Naive thymus-derived CD4-positive, alpha-beta T cell (primary cell): ENCODE measurements at regions not wholly inside any gene's neighbourhood (a gene's known extent, or its start where the extent isn't known, plus 50 kb on each side); places are given as distances from the start of the nearest gene placed in this dataset.

ENCODE experiments used
- ATAC-seq: fragments of 150-1000 bp; cut with Tn5 transposase; 2 replicates; pipeline ENCODE4 v1.10.0; 2021; ENCODE audit warnings: mild to moderate bottlenecking, moderate library complexity
- CTCF ChIA-PET: fragments of 350-600 bp; sonication (Branson Sonifier 250); formaldehyde crosslinking; loops from one replicate; lab custom pipeline; 2021; ENCODE audit warnings: antibody characterized with exemption; lab: Charles Lee
- POLR2A ChIA-PET: fragments of 350-600 bp; sonication (Branson Sonifier 250); formaldehyde crosslinking; loops from one replicate; lab custom pipeline; 2021; ENCODE audit warnings: antibody characterized with exemption, inconsistent platforms; lab: Charles Lee
- DNase-seq, 9 donors: peaks; one replicate each; pipeline versions ENCODE4 v3.0.0 to v3.0.0-alpha.2; 2020 to 2022; ENCODE audit warnings: mixed read lengths in 1 of 9
- H3K27ac ChIP-seq: one replicate; pipeline ENCODE4 v1.7.0; 2013; ENCODE audit warnings: mild to moderate bottlenecking, low read depth, low read length, moderate library complexity
- H3K27me3 ChIP-seq, 2 donors: one replicate each; pipeline ENCODE4 v1.7.0; 2013; ENCODE audit warnings: low read length in 2 of 2, mild to moderate bottlenecking in 2 of 2, moderate library complexity in 2 of 2; ENCODE audit not compliant: control insufficient read depth in 2 of 2, insufficient read depth in 2 of 2
- H3K36me3 ChIP-seq, 3 experiments: 1 replicate in 2 of 3; 2 replicates in 1 of 3; pipeline ENCODE4 v1.7.0; 2013; ENCODE audit warnings: low read length in 3 of 3, mild to moderate bottlenecking in 3 of 3, moderate library complexity in 1 of 3; ENCODE audit not compliant: insufficient read depth in 3 of 3, control insufficient read depth in 2 of 3
- H3K4me1 ChIP-seq, 2 donors: one replicate each; pipeline ENCODE4 v1.7.0; 2013; ENCODE audit warnings: low read length in 2 of 2, mild to moderate bottlenecking in 2 of 2, moderate library complexity in 1 of 2; ENCODE audit not compliant: control insufficient read depth in 2 of 2, insufficient read depth in 2 of 2
- H3K4me3 ChIP-seq: 2 replicates; pipeline ENCODE4 v1.7.0; 2013; ENCODE audit warnings: mild to moderate bottlenecking, low read length
- H3K9me3 ChIP-seq, 3 experiments: 1 replicate in 2 of 3; 2 replicates in 1 of 3; pipeline ENCODE4 v1.7.0; 2013; ENCODE audit warnings: low read length in 3 of 3; ENCODE audit not compliant: control insufficient read depth in 2 of 3
- H3K27ac Mint-ChIP-seq, 9 donors: one replicate each; pipeline ENCODE4 v1.8.0; 2020 to 2022; ENCODE audit warnings: mixed read lengths in 9 of 9, mild to moderate bottlenecking in 8 of 9, moderate library complexity in 5 of 9, inconsistent platforms in 2 of 9
- H3K27me3 Mint-ChIP-seq, 5 donors: one replicate each; pipeline ENCODE4 v1.8.0; 2021 to 2022; ENCODE audit warnings: mixed read lengths in 5 of 5, mild to moderate bottlenecking in 1 of 5
- H3K36me3 Mint-ChIP-seq, 5 donors: one replicate each; pipeline ENCODE4 v1.8.0; 2020 to 2022; ENCODE audit warnings: mixed read lengths in 5 of 5, mild to moderate bottlenecking in 3 of 5, inconsistent platforms in 1 of 5
- H3K4me1 Mint-ChIP-seq, 7 donors: one replicate each; pipeline ENCODE4 v1.8.0; 2020 to 2022; ENCODE audit warnings: mixed read lengths in 7 of 7, mild to moderate bottlenecking in 3 of 7, inconsistent platforms in 1 of 7
- H3K4me3 Mint-ChIP-seq, 10 donors: one replicate each; pipeline ENCODE4 v1.8.0; 2020 to 2022; ENCODE audit warnings: mild to moderate bottlenecking in 10 of 10, mixed read lengths in 10 of 10, moderate library complexity in 6 of 10, inconsistent platforms in 2 of 10
- H3K9me3 Mint-ChIP-seq, 11 donors: one replicate each; pipeline ENCODE4 v1.8.0; 2020 to 2022; ENCODE audit warnings: mixed read lengths in 11 of 11, mild to moderate bottlenecking in 4 of 11, inconsistent platforms in 1 of 11, moderate library complexity in 1 of 11
- intact Hi-C, 2 donors: fragments of 100-400 bp; cut with micrococcal nuclease; formaldehyde crosslinking; loops; one replicate each; pipeline ENCODE4 v1.15.1; 2023

DNA sequence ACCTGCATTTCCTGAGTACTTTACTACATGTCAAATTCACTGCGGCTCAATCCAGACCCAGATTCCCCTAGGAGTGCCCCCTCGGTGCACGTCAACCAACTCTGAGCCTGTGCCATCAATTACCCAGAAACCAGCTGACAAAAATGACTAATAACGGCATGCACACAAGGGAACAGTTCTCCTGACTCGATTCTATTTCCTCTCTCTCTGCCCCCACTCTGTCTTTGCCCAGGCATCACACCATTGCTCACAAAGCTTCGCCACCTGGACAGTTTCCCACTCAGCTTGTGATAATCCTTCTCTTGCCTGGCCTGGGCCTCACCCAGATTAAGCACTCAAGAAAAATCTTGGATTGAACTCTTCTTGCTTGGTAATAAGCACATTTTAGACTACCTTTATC is 115.3 kb upstream of the NDUFV2 start:
- Histone ChIP-seq H3K27ac (no peak overlapping the region), H3K4me1 (no peaks in the 10 kb centered on the region), H3K4me3 (no peak overlapping the region), H3K27me3 (no peaks in the 10 kb centered on the region), H3K9me3 (no peaks in the 10 kb centered on the region), H3K36me3 (no peaks in the 10 kb centered on the region)
- H3K4me3 Mint-ChIP-seq, result no peak overlapping the region
- intact Hi-C loops, result loop anchor here in 1 of 2 donors (10.0 kb wide), 1 partner anchor 158 kb away; no protein-coding TSS in a partner anchor
- DNase-seq (no peak), ATAC-seq (no peak)
- ChIA-PET POLR2A (no interaction called here), CTCF (interaction anchor here (0.6 to 4.1 kb wide), 9 partner anchors 23 to 335 kb away, joined by 3 to 43 read pairs (median 3); no protein-coding TSS in a partner anchor)
- no peaks in the 10 kb centered on the region for H3K36me3 Mint-ChIP-seq
- H3K9me3 Mint-ChIP-seq, result no peaks in the 10 kb centered on the region
- H3K27me3 Mint-ChIP-seq, result peaks cover 13 to 29% (median 17%) of the 10 kb centered on the region in 5 donors
- H3K27ac Mint-ChIP-seq, result no peak overlapping the region
- H3K4me1 Mint-ChIP-seq, result peaks cover 0 to 3% (median 0%) of the 10 kb centered on the region in 7 donors

GRCh38 chr18:8988260-8988871 is 114.1 kb upstream of the NDUFV2 start:
- H3K9me3 ChIP-seq, result no peaks in the 10 kb centered on the region
- intact Hi-C loops, result loop anchor here (1.0 to 10.0 kb wide), 5 partner anchors 156 to 510 kb away; no protein-coding TSS in a partner anchor
- ChIA-PET CTCF (interaction anchor here (0.6 to 4.1 kb wide), 11 partner anchors 9 to 1324 kb away, joined by 3 to 43 read pairs (median 3); no protein-coding TSS in a partner anchor), POLR2A (no interaction called here)
- no peaks in the 10 kb centered on the region for H3K27me3 ChIP-seq
- no peak overlapping the region for H3K4me3 ChIP-seq
- no peaks in the 10 kb centered on the region for H3K4me1 ChIP-seq
- H3K4me1 Mint-ChIP-seq, result peaks cover 0 to 3% (median 0%) of the 10 kb centered on the region in 7 donors
- no peak overlapping the region for H3K4me3 Mint-ChIP-seq
- DNase-seq (peak; percentile 13 to 62 (median 52)), ATAC-seq (peak; percentile 72)
- H3K36me3 ChIP-seq, result no peaks in the 10 kb centered on the region
- no peaks in the 10 kb centered on the region for H3K36me3 Mint-ChIP-seq
- H3K27me3 Mint-ChIP-seq, result peaks cover 15 to 37% (median 18%) of the 10 kb centered on the region in 5 donors
- H3K27ac ChIP-seq, result no peak overlapping the region
- no peaks in the 10 kb centered on the region for H3K9me3 Mint-ChIP-seq
- no peak overlapping the region for H3K27ac Mint-ChIP-seq

DNA sequence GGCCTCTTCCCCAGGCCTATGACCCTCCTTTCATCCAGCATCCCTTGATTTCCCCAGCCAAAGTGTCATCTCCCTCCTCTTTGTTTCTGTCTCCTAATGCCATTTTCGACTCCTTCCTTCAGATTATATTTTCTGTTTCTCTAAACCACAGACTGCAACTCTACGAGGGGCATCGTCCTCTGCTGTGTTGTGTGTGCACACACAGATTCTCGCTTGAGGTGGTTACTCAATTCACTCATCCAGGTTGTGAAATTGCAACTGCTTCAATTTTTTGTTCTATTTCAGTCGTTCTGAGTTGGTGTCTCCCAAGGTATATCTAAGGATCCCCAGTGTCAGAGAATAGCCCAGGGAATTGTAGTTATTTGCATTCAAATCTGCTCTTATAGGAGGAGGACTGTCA is 113.5 kb upstream of the NDUFV2 start:
- POLR2A ChIA-PET, result no interaction called here
- Histone ChIP-seq H3K27ac (no peak overlapping the region), H3K27me3 (no peaks in the 10 kb centered on the region), H3K9me3 (no peaks in the 10 kb centered on the region), H3K36me3 (no peaks in the 10 kb centered on the region), H3K4me1 (no peaks in the 10 kb centered on the region), H3K4me3 (no peak overlapping the region)
- Mint-ChIP-seq H3K4me3 (no peak overlapping the region), H3K9me3 (no peaks in the 10 kb centered on the region), H3K27me3 (peaks cover 15 to 38% (median 18%) of the 10 kb centered on the region in 5 donors), H3K27ac (no peak overlapping the region), H3K36me3 (no peaks in the 10 kb centered on the region), H3K4me1 (peaks cover 0 to 3% (median 0%) of the 10 kb centered on the region in 7 donors)
- intact Hi-C loops, result loop anchor here (2.0 to 10.0 kb wide), 2 partner anchors 156 to 510 kb away; no protein-coding TSS in a partner anchor
- ATAC-seq, result no peak
- DNase-seq, result no peak
- CTCF ChIA-PET, result interaction anchor here (0.6 to 4.1 kb wide), 3 partner anchors 181 to 334 kb away, joined by 3 to 43 read pairs (median 6); no protein-coding TSS in a partner anchor

GRCh38 chr18:8989855-8990254 is 112.6 kb upstream of the NDUFV2 start:
- Histone ChIP-seq H3K27me3 (no peaks in the 10 kb centered on the region), H3K9me3 (no peaks in the 10 kb centered on the region), H3K4me1 (no peaks in the 10 kb centered on the region), H3K4me3 (no peak overlapping the region), H3K27ac (no peak overlapping the region), H3K36me3 (no peaks in the 10 kb centered on the region)
- Mint-ChIP-seq H3K4me1 (peaks cover 0 to 3% (median 0%) of the 10 kb centered on the region in 7 donors), H3K36me3 (no peaks in the 10 kb centered on the region), H3K4me3 (no peak overlapping the region), H3K27ac (no peak overlapping the region), H3K9me3 (no peaks in the 10 kb centered on the region), H3K27me3 (peaks cover 15 to 42% (median 18%) of the 10 kb centered on the region in 5 donors)
- ChIA-PET CTCF (interaction anchor here (4.1 kb wide), 1 partner anchor 294 kb away, joined by 43 read pairs; no protein-coding TSS in a partner anchor), POLR2A (no interaction called here)
- intact Hi-C loops, result loop anchor here (2.0 to 10.0 kb wide), 2 partner anchors 155 to 511 kb away; no protein-coding TSS in a partner anchor
- ATAC-seq (no peak), DNase-seq (no peak)

- H3K9me3 Mint-ChIP-seq, result no peaks in the 10 kb centered on the region
- CTCF ChIA-PET, result interaction anchor here (4.1 kb wide), 1 partner anchor 294 kb away, joined by 43 read pairs; no protein-coding TSS in a partner anchor
- no peak for DNase-seq
- Histone ChIP-seq H3K4me1 (no peaks in the 10 kb centered on the region), H3K4me3 (no peak overlapping the region), H3K36me3 (no peaks in the 10 kb centered on the region), H3K27ac (no peak overlapping the region), H3K9me3 (no peaks in the 10 kb centered on the region), H3K27me3 (no peaks in the 10 kb centered on the region)
- peaks cover 0 to 3% (median 0%) of the 10 kb centered on the region in 7 donors for H3K4me1 Mint-ChIP-seq
- POLR2A ChIA-PET, result no interaction called here
- no peaks in the 10 kb centered on the region for H3K36me3 Mint-ChIP-seq
- intact Hi-C loops, result no loop called here
- no peak overlapping the region for H3K4me3 Mint-ChIP-seq
- H3K27me3 Mint-ChIP-seq, result peaks cover 15 to 42% (median 18%) of the 10 kb centered on the region in 5 donors
- H3K27ac Mint-ChIP-seq, result peak overlapping the region in 1 of 9 donors; percentile 9
- ATAC-seq, result no peak
Observed at GRCh38 chr18:8990276-8991031, 112.0 kb upstream of the NDUFV2 start.

GRCh38 chr18:8991155-8991554 is 111.3 kb upstream of the NDUFV2 start:
- POLR2A ChIA-PET, result no interaction called here
- intact Hi-C loops, result no loop called here
- H3K9me3 Mint-ChIP-seq, result no peaks in the 10 kb centered on the region

More at GRCh38 chr18:8991155-8991554, 111.3 kb upstream of the NDUFV2 start:
- no peak for ATAC-seq
- no peak for DNase-seq
- Mint-ChIP-seq H3K27ac (no peak overlapping the region), H3K27me3 (peaks cover 15 to 42% (median 18%) of the 10 kb centered on the region in 5 donors), H3K4me3 (no peak overlapping the region), H3K36me3 (no peaks in the 10 kb centered on the region), H3K4me1 (peaks cover 0 to 3% (median 0%) of the 10 kb centered on the region in 7 donors)
- no peaks in the 10 kb centered on the region for H3K9me3 ChIP-seq
- H3K27ac ChIP-seq, result no peak overlapping the region
- H3K27me3 ChIP-seq, result no peaks in the 10 kb centered on the region
- H3K4me1 ChIP-seq, result no peaks in the 10 kb centered on the region
- CTCF ChIA-PET, result no interaction called here
- H3K36me3 ChIP-seq, result no peaks in the 10 kb centered on the region
- H3K4me3 ChIP-seq, result no peak overlapping the region
